HepG2 (cell line): ENCODE measurements at regions not wholly inside any gene's neighbourhood (a gene's known extent, or its start where the extent isn't known, plus 50 kb on each side); places are given as distances from the start of the nearest gene placed in this dataset.

Experiments
- ATAC-seq: fragments of 200-7000 bp; cut with Tn5 transposase; 3 replicates; pipeline ENCODE4 v1.9.1; 2020; ENCODE audit warnings: mild to moderate bottlenecking, moderate library complexity
- BruUV-seq: library from RNA; stranded (reverse); fragments of 400-500 nt; replicated peaks from 2 replicates; lab custom pipeline; 2021; lab: Mats Ljungman, UMichigan
- CTCF ChIA-PET: fragments of 300-600 bp; formaldehyde crosslinking; extraction: SDS; loops from one replicate; lab custom pipeline; 2021; ENCODE audit warnings: low total read pairs, inconsistent platforms, low intra/inter-chr PET ratio; lab: Yijun Ruan, JAX
- POLR2A ChIA-PET: fragments of 350-600 bp; sonication (Branson Sonifier 250); formaldehyde crosslinking; loops from one replicate; lab custom pipeline; 2020; ENCODE audit warnings: antibody characterized with exemption, inconsistent platforms; lab: Yijun Ruan, JAX
- DNase-seq: peaks from one replicate; pipeline ENCODE4 v3.0.0-alpha.2; 2015; ENCODE audit warnings: low spot score
- FAIRE-seq: peaks from 3 replicates; lab custom pipeline; 2011; peaks lifted over from hg19 to GRCh38; lab: Jason Lieb, UNC
- H2AFZ ChIP-seq: one replicate; pipeline ENCODE4 v1.6.1; 2011; ENCODE audit warnings: low read length, inconsistent platforms
- H3K27ac ChIP-seq: fragments of 300-600 bp; 3 replicates; pipeline ENCODE4 v1.8.0; 2011; ENCODE audit warnings: mixed run types, mild to moderate bottlenecking, mixed read lengths, low read length, inconsistent platforms; ENCODE audit not compliant: insufficient read depth; ENCODE audit errors: extremely low read length
- H3K27me3 ChIP-seq, 2 experiments: fragments of 200-600 bp in 1 of 2; 2 replicates in 1 of 2; 3 replicates in 1 of 2; pipeline versions ENCODE4 v1.6.0 to v1.8.0; 2011; ENCODE audit warnings: low read length in 2 of 2, mild to moderate bottlenecking in 2 of 2, moderate library complexity in 2 of 2, inconsistent platforms in 1 of 2; ENCODE audit not compliant: insufficient read depth in 2 of 2, control insufficient read depth in 1 of 2
- H3K36me3 ChIP-seq, 2 experiments: fragments of 200-600 bp in 1 of 2; replicated peaks in 1 of 2; 2 replicates in 1 of 2; 3 replicates in 1 of 2; pipeline versions ENCODE4 v1.5.1 to v1.8.0; 2011; ENCODE audit warnings: low read length in 2 of 2, inconsistent platforms in 1 of 2; ENCODE audit not compliant: insufficient read depth in 2 of 2, control insufficient read depth in 1 of 2
- H3K4me1 ChIP-seq: 2 replicates; pipeline ENCODE4 v1.5.1; 2012; ENCODE audit warnings: low read length, inconsistent platforms; ENCODE audit not compliant: insufficient read depth
- H3K4me2 ChIP-seq: 2 replicates; pipeline ENCODE4 v1.6.0; 2011; ENCODE audit warnings: low read depth, low read length, inconsistent platforms
- H3K4me3 ChIP-seq, 3 experiments: fragments of 200-600 bp in 1 of 3; sonication (generic), shearing (Covaris generic) in 1 of 3; replicated peaks in 1 of 3; 2 replicates each; pipeline ENCODE4 v1.5.1; 2011 to 2016; ENCODE audit warnings: low read length in 3 of 3, inconsistent platforms in 2 of 3, low read depth in 2 of 3, mild to moderate bottlenecking in 2 of 3, control low read depth in 1 of 3, mixed read lengths in 1 of 3; ENCODE audit not compliant: insufficient read depth in 1 of 3
- H3K79me2 ChIP-seq: one replicate; pipeline ENCODE4 v1.6.1; 2011; ENCODE audit warnings: low read length, inconsistent platforms; ENCODE audit not compliant: insufficient read depth
- H3K9ac ChIP-seq: 2 replicates; pipeline ENCODE4 v1.6.0; 2011; ENCODE audit warnings: mild to moderate bottlenecking, low read depth, low read length, inconsistent platforms; ENCODE audit not compliant: insufficient read depth
- H3K9me3 ChIP-seq: 2 replicates; pipeline ENCODE4 v1.5.1; 2012; ENCODE audit warnings: mild to moderate bottlenecking, low read length
- H4K20me1 ChIP-seq: 2 replicates; pipeline ENCODE4 v1.6.0; 2011; ENCODE audit warnings: inconsistent platforms, mild to moderate bottlenecking, low read length, moderate library complexity; ENCODE audit not compliant: insufficient read depth
- CEBPZ ChIP-seq: IDR thresholded peaks from 2 replicates; pipeline ENCODE4 v1.6.1; 2012; ENCODE audit warnings: low read length, improper control_type of control experiment
- HNF1A ChIP-seq, 2 experiments: sonication (generic) in 1 of 2; formaldehyde crosslinking in 1 of 2; IDR thresholded peaks; 2 replicates each; pipeline versions ENCODE4 v1.4.0 to v1.6.1; 2016 to 2020; ENCODE audit warnings: borderline replicate concordance in 1 of 2, low read depth in 1 of 2, mild to moderate bottlenecking in 1 of 2, missing genetic modification reagents in 1 of 2
- NFATC3 ChIP-seq: sonication (generic); formaldehyde crosslinking; IDR thresholded peaks from 2 replicates; pipeline ENCODE4 v1.5.1; 2020; ENCODE audit warnings: mild to moderate bottlenecking, missing genetic modification reagents
- PBX2 ChIP-seq: IDR thresholded peaks from 2 replicates; pipeline ENCODE4 v1.6.1; 2016; ENCODE audit warnings: control low read depth
- ZFP91 ChIP-seq: sonication (generic); formaldehyde crosslinking; IDR thresholded peaks from 2 replicates; pipeline ENCODE4 v1.9.0; 2022; ENCODE audit warnings: missing genetic modification reagents, mild to moderate bottlenecking, borderline replicate concordance
- ZKSCAN8 ChIP-seq: IDR thresholded peaks from 2 replicates; pipeline ENCODE4 v1.6.1; 2016; ENCODE audit warnings: borderline replicate concordance, missing genetic modification reagents, missing compliant biosample characterization
- ZNF256 ChIP-seq: sonication (generic); formaldehyde crosslinking; conservative IDR thresholded peaks from 2 replicates; pipeline ENCODE4 v1.4.0; 2020; ENCODE audit warnings: missing genetic modification reagents
- ZNF547 ChIP-seq: sonication (generic); formaldehyde crosslinking; IDR thresholded peaks from 2 replicates; pipeline ENCODE4 v1.5.1; 2020; ENCODE audit warnings: mild to moderate bottlenecking, missing genetic modification reagents
- ZNF691 ChIP-seq: sonication (generic); formaldehyde crosslinking; IDR thresholded peaks from 2 replicates; pipeline ENCODE4 v1.4.0; 2020; ENCODE audit warnings: missing genetic modification reagents, low read depth, mild to moderate bottlenecking, borderline replicate concordance
- ZNF775 ChIP-seq: sonication (generic); formaldehyde crosslinking; IDR thresholded peaks from 2 replicates; pipeline ENCODE4 v1.4.0; 2020; ENCODE audit warnings: missing genetic modification reagents, mild to moderate bottlenecking, moderate library complexity, borderline replicate concordance
- ZSCAN31 ChIP-seq: sonication (generic); formaldehyde crosslinking; IDR thresholded peaks from 2 replicates; pipeline ENCODE4 v1.5.0; 2020; ENCODE audit warnings: low read depth, mild to moderate bottlenecking, missing genetic modification reagents
- WGBS: methylation state at CpG from one replicate; pipeline ENCODE4 v1.1.6; 2017; ENCODE audit warnings: low lambda C conversion rate; 5-methylcytosine and 5-hydroxymethylcytosine counted together
- in situ Hi-C: cut with HindIII; loops from 2 replicates; pipeline ENCODE4 v1.10.0; 2017; ENCODE audit warnings: low pct_unique_long_range_greater_than_20kb; ENCODE audit not compliant: extremely low pct_ligation_motif_present
- intact Hi-C: fragments of 100-400 bp; cut with micrococcal nuclease; formaldehyde crosslinking; loops from one replicate; pipeline ENCODE4 v1.10.0; 2022; ENCODE audit not compliant: unreplicated experiment

- TF ChIP-seq CEBPZ = no peak
Measured at GRCh38 chr18:40413160-40413559, 1541.9 kb upstream of the PIK3C3 start (continued).

- Histone ChIP-seq H3K27ac (no peak overlapping the region), H4K20me1 (no peaks in the 10 kb centered on the region), H3K9me3 (no peaks in the 10 kb centered on the region), H3K4me2 (no peak overlapping the region), H3K27me3 (no peaks in the 10 kb centered on the region; a peak in 1 of 5 replicates), H3K4me3 (no peak overlapping the region), H3K36me3 (no peaks in the 10 kb centered on the region), H3K9ac (no peak overlapping the region), H3K79me2 (no peaks in the 10 kb centered on the region), H2AFZ (no peak overlapping the region), H3K4me1 (no peaks in the 10 kb centered on the region)
- CTCF ChIA-PET = no interaction called here
- POLR2A ChIA-PET = no interaction called here
- 0% methylated on average over 3 of the region's 3 CpGs for WGBS
- ATAC-seq (no peak), DNase-seq (no peak), FAIRE-seq (no peak)
- no TSS peak for BruUV-seq
- intact Hi-C loops = no loop called here
- in situ Hi-C loops = no loop called here
- TF ChIP-seq ZNF256 (CRISPR knock-in tag) (no peak), ZSCAN31 (CRISPR knock-in tag) (no peak), NFATC3 (CRISPR knock-in tag) (no peak), ZNF547 (no peak), PBX2 (CRISPR knock-in tag) (no peak), HNF1A (IDR thresholded peaks at IDR 0.05; ENCODE audit: low read depth) (no peak), HNF1A (CRISPR knock-in tag; IDR thresholded peaks at IDR 0.05; ENCODE audit: borderline replicate concordance) (no peak), ZNF691 (CRISPR knock-in tag) (no peak), ZNF775 (CRISPR knock-in tag) (no peak), ZFP91 (CRISPR knock-in tag) (no peak), ZKSCAN8 (CRISPR knock-in tag) (no peak)
Measured at GRCh38 chr18:40412410-40412809, 1542.6 kb upstream of the PIK3C3 start.
